Caco-2 (cell line): ENCODE measurements at regions not wholly inside any gene's neighbourhood (a gene's known extent, or its start where the extent isn't known, plus 50 kb on each side); places are given as distances from the start of the nearest gene placed in this dataset.
"Not testable (repeated sequence)": the region's sequence is repeated elsewhere in the genome, so short reads cannot be mapped to it uniquely, and the experiment has no call there.

ENCODE experiments used
- BruUV-seq: library from RNA; stranded (reverse); fragments of 400-500 nt; replicated peaks from 2 replicates; lab custom pipeline; 2021; lab: Mats Ljungman, UMichigan
- CTCF ChIA-PET: fragments of 300-600 bp; sonication (Branson Sonifier 250); formaldehyde crosslinking; loops from one replicate; lab custom pipeline; 2022; ENCODE audit warnings: antibody characterized with exemption; lab: Charles Lee
- POLR2A ChIA-PET: fragments of 300-600 bp; sonication (Branson Sonifier 250); formaldehyde crosslinking; loops from one replicate; lab custom pipeline; 2022; ENCODE audit warnings: antibody characterized with exemption; lab: Charles Lee
- DNase-seq, 2 experiments: peaks; one replicate each; pipeline versions ENCODE4 v3.0.0 to v3.0.0-alpha.2; 2020 to 2022
- H3K27me3 ChIP-seq: replicated peaks from 2 replicates; pipeline ENCODE4 v1.6.0; 2011; ENCODE audit warnings: low read length; ENCODE audit not compliant: control insufficient read depth, insufficient read depth
- H3K36me3 ChIP-seq: 2 replicates; pipeline ENCODE4 v1.5.1; 2011; ENCODE audit warnings: low read length; ENCODE audit not compliant: control insufficient read depth, insufficient read depth
- H3K4me1 ChIP-seq: fragments of 250-450 bp; sonication (Bioruptor Pico); 2 replicates; pipeline ENCODE4 v1.5.1; 2020; ENCODE audit warnings: mild to moderate bottlenecking
- H3K4me3 ChIP-seq: 2 replicates; pipeline ENCODE4 v1.5.1; 2011; ENCODE audit warnings: low read depth, mild to moderate bottlenecking, control low read depth, low read length
- H3K9me3 ChIP-seq: fragments of 250-450 bp; sonication (Bioruptor Pico); 2 replicates; pipeline ENCODE4 v1.5.1; 2020; ENCODE audit warnings: mild to moderate bottlenecking, moderate library complexity
- H3K27ac Mint-ChIP-seq: one replicate; pipeline ENCODE4 v1.8.0; 2022; ENCODE audit warnings: mixed read lengths; ENCODE audit not compliant: unreplicated experiment
- H3K27me3 Mint-ChIP-seq: one replicate; pipeline ENCODE4 v1.8.0; 2022; ENCODE audit warnings: mixed read lengths; ENCODE audit not compliant: insufficient read depth, unreplicated experiment
- H3K36me3 Mint-ChIP-seq: one replicate; pipeline ENCODE4 v1.8.0; 2022; ENCODE audit warnings: mild to moderate bottlenecking, mixed read lengths; ENCODE audit not compliant: insufficient read depth, unreplicated experiment
- H3K4me1 Mint-ChIP-seq: one replicate; pipeline ENCODE4 v1.8.0; 2022; ENCODE audit warnings: low read depth, mixed read lengths; ENCODE audit not compliant: unreplicated experiment
- H3K4me3 Mint-ChIP-seq: one replicate; pipeline ENCODE4 v1.8.0; 2022; ENCODE audit warnings: mild to moderate bottlenecking, moderate library complexity, mixed read lengths; ENCODE audit not compliant: unreplicated experiment
- H3K9me3 Mint-ChIP-seq: one replicate; pipeline ENCODE4 v1.8.0; 2022; ENCODE audit warnings: mixed read lengths; ENCODE audit not compliant: unreplicated experiment
- CTCF ChIP-seq, 2 experiments: fragments of 200-600 bp in 1 of 2; IDR thresholded peaks; 1 replicate in 1 of 2; 2 replicates in 1 of 2; pipeline versions ENCODE4 v1.5.1 to v1.8.0; 2011 to 2022; ENCODE audit warnings: antibody characterized with exemption in 1 of 2, control low read depth in 1 of 2, inconsistent platforms in 1 of 2, low read depth in 1 of 2, low read length in 1 of 2, mild to moderate bottlenecking in 1 of 2, moderate library complexity in 1 of 2; ENCODE audit not compliant: insufficient read depth in 1 of 2, severe bottlenecking in 1 of 2, unreplicated experiment in 1 of 2
- intact Hi-C: fragments of 100-400 bp; cut with micrococcal nuclease; formaldehyde crosslinking; loops from one replicate; pipeline ENCODE4 v1.10.0; 2022; ENCODE audit not compliant: unreplicated experiment

DNA sequence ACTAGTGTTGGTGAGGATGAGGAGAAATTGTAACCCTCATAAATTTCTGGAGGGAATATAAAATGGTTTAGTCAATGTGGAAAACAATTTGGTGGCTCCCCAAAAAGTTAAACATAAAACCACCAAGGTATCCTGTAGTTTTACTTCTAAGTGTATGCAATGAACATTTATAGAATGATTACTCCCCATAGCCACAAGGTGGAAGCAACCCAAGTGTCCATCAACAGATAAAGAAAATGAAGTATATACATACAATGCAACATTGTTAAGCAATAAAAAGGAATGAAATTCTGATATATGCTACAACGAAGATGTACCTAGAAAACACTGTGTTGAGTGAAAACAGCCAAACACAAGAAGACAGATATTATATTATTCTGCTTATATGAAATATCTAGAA is 569.1 kb upstream of the GRID2 start:
- Histone ChIP-seq H3K4me1 (no peaks in the 10 kb centered on the region), H3K4me3 (no peak overlapping the region), H3K36me3 (no peaks in the 10 kb centered on the region), H3K9me3 (no peaks in the 10 kb centered on the region), H3K27me3 (no peaks in the 10 kb centered on the region)
- BruUV-seq = no TSS peak
- Mint-ChIP-seq H3K27ac (no peak overlapping the region), H3K27me3 (no peaks in the 10 kb centered on the region), H3K4me3 (no peak overlapping the region), H3K9me3 (no peaks in the 10 kb centered on the region), H3K36me3 (no peaks in the 10 kb centered on the region), H3K4me1 (no peaks in the 10 kb centered on the region)
- ChIA-PET POLR2A (no interaction called here), CTCF (no interaction called here)
- TF ChIP-seq CTCF (IDR thresholded peaks at IDR 0.05; ENCODE audit: insufficient read depth in 1 of 2, low read depth in 1 of 2, low read length in 1 of 2, severe bottlenecking in 1 of 2, unreplicated experiment in 1 of 2) = peak; percentile 8 to 13
- peak in 1 of 2 experiments; percentile 2 for DNase-seq
- intact Hi-C loops = loop anchor here (1.0 kb wide), 1 partner anchor 621 kb away; no protein-coding TSS in a partner anchor

- CTCF ChIA-PET, H3K9me3 ChIP-seq, POLR2A ChIA-PET, H3K36me3 ChIP-seq, H3K4me1 ChIP-seq, BruUV-seq, intact Hi-C loops, H3K27me3 ChIP-seq, H3K4me3 Mint-ChIP-seq, H3K4me1 Mint-ChIP-seq, H3K27ac Mint-ChIP-seq, DNase-seq, H3K36me3 Mint-ChIP-seq, H3K27me3 Mint-ChIP-seq, H3K4me3 ChIP-seq, H3K9me3 Mint-ChIP-seq: not testable (repeated sequence)
Observed at GRCh38 chr4:91738831-91739230, 564.9 kb upstream of the GRID2 start.

GRCh38 chr4:91746551-91746950 is 557.2 kb upstream of the GRID2 start:
- intact Hi-C loops = no loop called here
- no peaks in the 10 kb centered on the region for H3K36me3 ChIP-seq
- POLR2A ChIA-PET = no interaction called here

More at GRCh38 chr4:91746551-91746950, 557.2 kb upstream of the GRID2 start:
- no peak for TF ChIP-seq CTCF (IDR thresholded peaks at IDR 0.05; ENCODE audit: insufficient read depth in 1 of 2, low read depth in 1 of 2, low read length in 1 of 2, severe bottlenecking in 1 of 2, unreplicated experiment in 1 of 2)
- H3K27ac Mint-ChIP-seq = no peak overlapping the region
- CTCF ChIA-PET = no interaction called here
- no peak overlapping the region for H3K4me3 ChIP-seq
- no peak overlapping the region for H3K4me3 Mint-ChIP-seq
- DNase-seq = no peak
- no TSS peak for BruUV-seq
- no peaks in the 10 kb centered on the region for H3K27me3 ChIP-seq
- no peaks in the 10 kb centered on the region for H3K36me3 Mint-ChIP-seq
- H3K4me1 ChIP-seq = no peaks in the 10 kb centered on the region
- H3K27me3 Mint-ChIP-seq = no peaks in the 10 kb centered on the region
- H3K9me3 ChIP-seq = no peaks in the 10 kb centered on the region
- H3K4me1 Mint-ChIP-seq = no peaks in the 10 kb centered on the region
- H3K9me3 Mint-ChIP-seq = no peaks in the 10 kb centered on the region
